Body of pancreas (tissue), 4 donors: ENCODE measurements at regions not wholly inside any gene's neighbourhood (a gene's known extent, or its start where the extent isn't known, plus 50 kb on each side); places are given as distances from the start of the nearest gene placed in this dataset.

Experiments
- ATAC-seq: fragments of 150-250 bp; one replicate; pipeline ENCODE4 v1.9.1; 2016
- DNase-seq, 4 donors: peaks; one replicate each; pipeline ENCODE4 v3.0.0-alpha.2; 2019
- H3K27ac ChIP-seq, 4 donors: fragments of 200-600 bp; sonication (generic); 1 replicate in 3 of 4; 2 replicates in 1 of 4; pipeline versions ENCODE4 v1.5.1 to v1.6.1; 2016 to 2019; ENCODE audit warnings: mild to moderate bottlenecking in 1 of 4, mixed read lengths in 1 of 4, moderate library complexity in 1 of 4
- H3K27me3 ChIP-seq, 2 donors: fragments of 200-600 bp; sonication (generic); one replicate each; pipeline ENCODE4 v1.6.0; 2016; ENCODE audit warnings: mild to moderate bottlenecking in 1 of 2
- H3K36me3 ChIP-seq, 2 donors: fragments of 200-600 bp; sonication (generic); replicated peaks in 1 of 2; 2 replicates each; pipeline ENCODE4 v1.5.1; 2016; ENCODE audit warnings: low read depth in 2 of 2; ENCODE audit not compliant: insufficient read depth in 1 of 2
- H3K4me1 ChIP-seq: fragments of 200-600 bp; sonication (generic); one replicate; pipeline ENCODE4 v1.6.0; 2016
- H3K4me3 ChIP-seq, 2 donors: fragments of 200-600 bp; sonication (generic); 1 replicate in 1 of 2; 2 replicates in 1 of 2; pipeline ENCODE4 v1.5.1; 2016 to 2019
- H3K9me3 ChIP-seq, 3 donors: fragments of 200-600 bp; sonication (generic); 1 replicate in 2 of 3; 2 replicates in 1 of 3; pipeline ENCODE4 v1.5.1; 2016
- POLR2A ChIP-seq, 3 donors: fragments of 450-650 bp; IDR thresholded peaks; one replicate each; pipeline ENCODE4 v1.6.1; 2016; ENCODE audit warnings: antibody characterized with exemption in 3 of 3, mild to moderate bottlenecking in 2 of 3
- WGBS, 2 donors: methylation state at CpG; one replicate each; pipeline ENCODE4 v1.1.5; 2017; 5-methylcytosine and 5-hydroxymethylcytosine counted together
- intact Hi-C: fragments of 100-400 bp; cut with DNase I; formaldehyde crosslinking; loops from one replicate; pipeline ENCODE4 v1.15.1; 2023
- TF ChIP-seq, protein P1 (sequence below), 7 experiments: fragments of 450-650 bp in 4 of 7; fragments of 200-600 bp in 3 of 7; sonication (generic) in 3 of 7; IDR thresholded peaks; one replicate each; pipeline ENCODE4 v1.5.1; 2016 to 2019; ENCODE audit warnings: antibody characterized with exemption in 7 of 7

DNA sequence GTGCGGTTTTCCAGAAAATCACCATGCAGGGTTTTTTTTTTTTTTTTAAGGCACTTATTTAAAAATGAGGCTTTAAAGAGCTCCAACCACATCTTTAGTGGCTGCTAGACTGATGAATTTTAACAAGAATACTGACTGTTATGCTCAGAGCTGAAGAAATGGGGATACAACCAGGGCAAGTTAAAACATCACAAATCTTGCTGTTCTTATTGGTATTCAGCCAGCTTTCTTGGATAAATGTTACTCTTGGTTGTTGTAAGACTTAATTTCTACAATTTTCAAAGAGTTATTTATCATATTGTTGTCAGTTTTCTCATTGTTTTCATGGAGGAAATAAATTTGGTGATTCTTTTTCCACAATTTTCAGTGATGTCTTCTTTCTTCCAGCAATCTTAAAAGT lies 352.8 kb upstream of the FAM174A start:
- Histone ChIP-seq H3K4me1 (no peaks in the 10 kb centered on the region), H3K4me3 (no peak overlapping the region), H3K27ac (no peak overlapping the region), H3K9me3 (no peaks in the 10 kb centered on the region), H3K27me3 (no peaks in the 10 kb centered on the region), H3K36me3 (no peaks in the 10 kb centered on the region)
- 77 to 85% methylated on average over 1 of the region's 1 CpG for WGBS, 2 donors
- DNase-seq (no peak), ATAC-seq (no peak)
- no peak for TF ChIP-seq POLR2A (IDR thresholded peaks at IDR 0.05)
- TF ChIP-seq, protein P1, sequence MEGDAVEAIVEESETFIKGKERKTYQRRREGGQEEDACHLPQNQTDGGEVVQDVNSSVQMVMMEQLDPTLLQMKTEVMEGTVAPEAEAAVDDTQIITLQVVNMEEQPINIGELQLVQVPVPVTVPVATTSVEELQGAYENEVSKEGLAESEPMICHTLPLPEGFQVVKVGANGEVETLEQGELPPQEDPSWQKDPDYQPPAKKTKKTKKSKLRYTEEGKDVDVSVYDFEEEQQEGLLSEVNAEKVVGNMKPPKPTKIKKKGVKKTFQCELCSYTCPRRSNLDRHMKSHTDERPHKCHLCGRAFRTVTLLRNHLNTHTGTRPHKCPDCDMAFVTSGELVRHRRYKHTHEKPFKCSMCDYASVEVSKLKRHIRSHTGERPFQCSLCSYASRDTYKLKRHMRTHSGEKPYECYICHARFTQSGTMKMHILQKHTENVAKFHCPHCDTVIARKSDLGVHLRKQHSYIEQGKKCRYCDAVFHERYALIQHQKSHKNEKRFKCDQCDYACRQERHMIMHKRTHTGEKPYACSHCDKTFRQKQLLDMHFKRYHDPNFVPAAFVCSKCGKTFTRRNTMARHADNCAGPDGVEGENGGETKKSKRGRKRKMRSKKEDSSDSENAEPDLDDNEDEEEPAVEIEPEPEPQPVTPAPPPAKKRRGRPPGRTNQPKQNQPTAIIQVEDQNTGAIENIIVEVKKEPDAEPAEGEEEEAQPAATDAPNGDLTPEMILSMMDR (IDR thresholded peaks at IDR 0.05) = no peak
- intact Hi-C loops = no loop called here

DNA sequence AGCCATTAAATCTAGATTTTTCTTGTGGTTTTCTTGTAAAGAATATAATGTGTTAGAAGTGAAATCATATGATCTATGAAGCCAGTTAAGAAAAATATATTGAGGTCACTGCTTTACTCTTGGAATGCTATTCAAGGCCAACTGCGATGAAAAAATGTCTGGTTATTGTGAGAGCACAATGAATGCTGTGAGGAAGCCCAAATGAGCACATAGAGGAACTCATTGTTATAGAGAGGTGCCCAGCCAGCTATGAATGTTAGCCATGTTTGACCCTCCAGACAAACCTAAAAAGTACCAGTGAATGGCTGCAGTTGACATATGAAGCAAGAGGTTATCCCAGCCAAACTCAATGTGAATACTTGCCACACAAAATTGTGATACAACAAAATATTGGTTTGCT lies 359.8 kb upstream of the FAM174A start:
- Histone ChIP-seq H3K27ac (no peak overlapping the region), H3K4me3 (no peak overlapping the region), H3K4me1 (no peaks in the 10 kb centered on the region), H3K36me3 (no peaks in the 10 kb centered on the region), H3K27me3 (no peaks in the 10 kb centered on the region), H3K9me3 (no peaks in the 10 kb centered on the region)
- TF ChIP-seq POLR2A (IDR thresholded peaks at IDR 0.05) = no peak
- TF ChIP-seq, protein P1 (IDR thresholded peaks at IDR 0.05) = no peak
- intact Hi-C loops = no loop called here
- 64 to 88% methylated on average over 1 of the region's 1 CpG for WGBS, 2 donors
- DNase-seq = no peak
- no peak for ATAC-seq

DNA sequence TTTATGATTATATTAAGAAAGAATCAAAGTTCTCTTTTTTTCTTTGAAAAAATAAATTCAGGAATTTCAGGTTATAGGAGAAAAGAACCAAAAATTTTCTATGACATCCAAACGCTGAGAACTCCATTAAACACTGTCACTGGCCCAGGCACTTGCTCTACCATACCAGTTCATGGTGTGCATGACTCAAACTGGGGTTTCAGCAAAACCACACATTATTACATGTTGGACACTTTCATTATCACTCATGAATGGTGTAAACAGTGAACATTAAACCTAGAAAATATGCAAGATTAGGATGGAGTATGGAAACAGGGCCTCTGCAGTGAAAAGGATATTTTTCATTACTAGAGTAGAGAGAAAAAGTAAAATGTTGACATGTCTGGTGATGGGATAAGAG lies 369.9 kb upstream of the FAM174A start:
- TF ChIP-seq, protein P1 (IDR thresholded peaks at IDR 0.05) = no peak
- TF ChIP-seq POLR2A (IDR thresholded peaks at IDR 0.05) = no peak
- Histone ChIP-seq H3K27me3 (no peaks in the 10 kb centered on the region), H3K4me1 (no peaks in the 10 kb centered on the region), H3K36me3 (no peaks in the 10 kb centered on the region), H3K27ac (no peak overlapping the region), H3K9me3 (no peaks in the 10 kb centered on the region), H3K4me3 (no peak overlapping the region)
- DNase-seq (no peak), ATAC-seq (no peak)
- intact Hi-C loops = no loop called here
- 53 to 77% methylated on average over 1 of the region's 1 CpG for WGBS, 2 donors

DNA sequence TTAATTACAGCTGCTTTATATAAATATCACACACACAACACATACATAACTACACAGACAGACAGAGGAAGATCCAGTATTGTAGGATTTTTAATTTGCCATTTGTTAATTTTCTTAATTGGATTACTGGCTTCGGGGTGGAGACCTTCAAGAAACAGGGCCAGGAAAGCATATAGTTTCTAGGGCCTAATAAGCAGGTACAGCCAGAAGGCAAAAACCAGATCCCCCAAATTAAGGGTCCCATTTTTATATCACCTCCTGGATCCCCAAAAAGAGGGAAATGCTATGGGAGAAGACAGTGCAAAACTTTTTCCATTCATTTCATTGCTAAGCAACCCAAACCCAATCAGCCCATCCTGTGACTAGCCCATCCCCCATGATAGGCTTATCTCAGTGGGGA lies 373.3 kb upstream of the FAM174A start:
- H3K9me3 ChIP-seq = no peaks in the 10 kb centered on the region
- H3K4me1 ChIP-seq = no peaks in the 10 kb centered on the region
- ATAC-seq (no peak), DNase-seq (no peak)
- 62 to 89% methylated on average over 1 of the region's 1 CpG for WGBS, 2 donors
- H3K27ac ChIP-seq = no peak overlapping the region
- intact Hi-C loops = no loop called here
- no peak overlapping the region for H3K4me3 ChIP-seq
- no peaks in the 10 kb centered on the region for H3K27me3 ChIP-seq
- TF ChIP-seq, protein P1 (IDR thresholded peaks at IDR 0.05) = no peak
- no peak for TF ChIP-seq POLR2A (IDR thresholded peaks at IDR 0.05)
- H3K36me3 ChIP-seq = no peaks in the 10 kb centered on the region

DNA sequence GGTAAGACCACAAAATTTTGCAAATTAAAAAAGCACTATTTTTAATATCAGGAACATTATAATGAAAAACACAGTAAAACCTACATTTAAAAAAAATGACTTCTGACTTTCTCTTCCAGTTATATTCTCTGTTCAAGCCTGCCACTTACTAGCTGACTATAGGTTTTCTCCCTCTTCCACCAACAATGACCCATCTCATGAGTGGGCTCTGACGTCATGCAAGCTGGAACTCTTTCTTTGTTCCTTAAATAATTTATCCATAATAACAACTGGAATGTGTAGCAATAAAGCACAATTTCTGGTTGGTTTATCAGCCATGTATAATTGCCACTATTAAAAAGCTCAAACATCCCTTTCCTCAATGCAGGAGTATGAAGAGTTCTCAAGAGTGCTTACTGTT lies 378.1 kb upstream of the FAM174A start:
- H3K9me3 ChIP-seq = no peaks in the 10 kb centered on the region
- 57 to 68% methylated on average over 1 of the region's 1 CpG for whole genome bisulfite sequencing, 2 donors
- TF ChIP-seq, protein P1 (IDR thresholded peaks at IDR 0.05) = no peak
- TF ChIP-seq POLR2A (IDR thresholded peaks at IDR 0.05) = no peak
- intact Hi-C loops = no loop called here
- no peaks in the 10 kb centered on the region for H3K36me3 ChIP-seq
- ATAC-seq (no peak), DNase-seq (no peak)
- H3K27ac ChIP-seq = no peak overlapping the region
- H3K27me3 ChIP-seq = no peaks in the 10 kb centered on the region
- H3K4me3 ChIP-seq = no peak overlapping the region
- H3K4me1 ChIP-seq = no peaks in the 10 kb centered on the region
